ENCODE measurements at regions not wholly inside any gene's neighbourhood (a gene's known extent, or its start where the extent isn't known, plus 50 kb on each side); places are given as distances from the start of the nearest gene placed in this dataset.

DNA sequence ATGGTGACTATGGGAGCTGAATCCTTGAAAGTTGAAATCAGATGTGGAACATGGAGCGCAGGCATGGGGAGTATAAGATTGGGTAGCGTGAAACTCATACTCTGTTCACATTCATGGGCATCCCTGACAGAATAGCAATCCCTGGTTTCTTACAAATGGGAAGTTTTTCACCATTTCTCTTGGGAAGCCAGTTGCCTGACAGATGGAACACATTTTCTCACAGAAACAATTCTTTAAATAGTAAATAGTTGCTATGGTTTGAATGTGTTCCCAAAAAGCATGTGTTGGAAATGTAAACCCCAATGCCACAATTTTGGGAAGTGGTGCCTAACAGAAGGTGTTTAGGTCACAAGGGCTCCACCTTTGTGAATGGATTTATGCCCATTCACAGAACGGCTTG, 262.8 kb upstream of the HS3ST5 start:
- TF ChIP-seq, protein P1, sequence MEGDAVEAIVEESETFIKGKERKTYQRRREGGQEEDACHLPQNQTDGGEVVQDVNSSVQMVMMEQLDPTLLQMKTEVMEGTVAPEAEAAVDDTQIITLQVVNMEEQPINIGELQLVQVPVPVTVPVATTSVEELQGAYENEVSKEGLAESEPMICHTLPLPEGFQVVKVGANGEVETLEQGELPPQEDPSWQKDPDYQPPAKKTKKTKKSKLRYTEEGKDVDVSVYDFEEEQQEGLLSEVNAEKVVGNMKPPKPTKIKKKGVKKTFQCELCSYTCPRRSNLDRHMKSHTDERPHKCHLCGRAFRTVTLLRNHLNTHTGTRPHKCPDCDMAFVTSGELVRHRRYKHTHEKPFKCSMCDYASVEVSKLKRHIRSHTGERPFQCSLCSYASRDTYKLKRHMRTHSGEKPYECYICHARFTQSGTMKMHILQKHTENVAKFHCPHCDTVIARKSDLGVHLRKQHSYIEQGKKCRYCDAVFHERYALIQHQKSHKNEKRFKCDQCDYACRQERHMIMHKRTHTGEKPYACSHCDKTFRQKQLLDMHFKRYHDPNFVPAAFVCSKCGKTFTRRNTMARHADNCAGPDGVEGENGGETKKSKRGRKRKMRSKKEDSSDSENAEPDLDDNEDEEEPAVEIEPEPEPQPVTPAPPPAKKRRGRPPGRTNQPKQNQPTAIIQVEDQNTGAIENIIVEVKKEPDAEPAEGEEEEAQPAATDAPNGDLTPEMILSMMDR (conservative IDR thresholded peaks at IDR 0.05; ENCODE audit: low read depth, low read length): no peak
- no peak for TF ChIP-seq EZH2 (IDR thresholded peaks at IDR 0.05; ENCODE audit: borderline replicate concordance, low read depth, low read length, poor library complexity, severe bottlenecking)

All from A673 (cell line).